GM19351 (cell line): ENCODE measurements at regions not wholly inside any gene's neighbourhood (a gene's known extent, or its start where the extent isn't known, plus 50 kb on each side); places are given as distances from the start of the nearest gene placed in this dataset.
"Not testable (repeated sequence)": the region's sequence is repeated elsewhere in the genome, so short reads cannot be mapped to it uniquely, and the experiment has no call there.

Source experiments
- ATAC-seq: cut with Tn5 transposase; IDR thresholded peaks from one replicate; pipeline ENCODE4 v1.9.1; 2021; ENCODE audit warnings: mild to moderate bottlenecking, moderate library complexity; ENCODE audit not compliant: unreplicated experiment

GRCh38 chr6:14384175-14384949, 266.8 kb downstream of the CD83 start:
- no peak for ATAC-seq

- ATAC-seq = no peak
These were observed 268.7 kb downstream of the CD83 start for GRCh38 chr6:14386263-14386662.

GRCh38 chr6:14386668-14387067, 269.1 kb downstream of the CD83 start:
- no peak for ATAC-seq

GRCh38 chr6:14388371-14388770, 270.8 kb downstream of the CD83 start:
- ATAC-seq = no peak

DNA sequence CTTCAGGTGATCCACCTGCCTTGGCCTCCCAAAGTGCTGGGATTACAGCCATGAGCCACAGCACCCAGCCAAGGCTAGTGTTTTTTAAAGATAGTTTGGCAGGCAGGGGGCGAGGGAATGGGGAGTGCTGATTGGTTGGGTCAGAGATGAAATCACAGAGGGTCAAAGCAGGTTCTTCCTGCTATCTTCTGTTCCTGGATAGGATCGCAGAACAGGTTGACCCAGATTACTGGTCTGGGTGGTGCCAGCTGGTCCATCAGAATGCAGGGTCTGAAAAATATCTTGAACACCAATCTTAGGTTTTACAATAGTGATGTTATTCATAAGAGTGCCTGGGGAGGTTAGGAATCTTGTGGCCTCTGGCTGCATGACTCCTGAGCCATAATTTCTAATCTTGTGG, 272.2 kb downstream of the CD83 start:
- ATAC-seq = not testable (repeated sequence)

- ATAC-seq = no peak
These were observed 273.2 kb downstream of the CD83 start for GRCh38 chr6:14390805-14391204.

GRCh38 chr6:14393910-14394309, 276.3 kb downstream of the CD83 start:
- ATAC-seq = no peak

- no peak for ATAC-seq
These were observed 278.8 kb downstream of the CD83 start for GRCh38 chr6:14396392-14396791.

GRCh38 chr6:14396826-14397517, 279.4 kb downstream of the CD83 start:
- peak; percentile 61 for ATAC-seq

GRCh38 chr6:14397518-14397901, 279.9 kb downstream of the CD83 start:
- no peak for ATAC-seq

DNA sequence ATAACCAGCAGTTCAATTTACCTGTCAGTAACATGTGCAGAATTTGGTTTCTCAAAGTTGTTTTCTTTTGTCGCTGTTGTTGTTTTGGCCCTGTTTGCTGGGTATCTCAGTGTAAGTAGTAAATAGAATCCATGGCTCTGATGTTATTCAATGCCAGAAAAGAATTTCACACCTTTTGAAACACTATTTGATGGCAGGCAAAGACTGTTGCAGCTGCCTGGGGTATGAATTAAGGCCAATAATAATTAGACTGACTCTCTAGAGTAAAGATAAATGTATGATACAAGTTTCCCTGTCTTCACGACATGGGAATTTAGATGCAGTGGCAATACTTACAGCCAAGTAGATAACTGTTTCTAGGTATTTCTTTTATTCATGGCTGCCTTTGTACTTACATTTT, 281.4 kb downstream of the CD83 start:
- no peak for ATAC-seq

DNA sequence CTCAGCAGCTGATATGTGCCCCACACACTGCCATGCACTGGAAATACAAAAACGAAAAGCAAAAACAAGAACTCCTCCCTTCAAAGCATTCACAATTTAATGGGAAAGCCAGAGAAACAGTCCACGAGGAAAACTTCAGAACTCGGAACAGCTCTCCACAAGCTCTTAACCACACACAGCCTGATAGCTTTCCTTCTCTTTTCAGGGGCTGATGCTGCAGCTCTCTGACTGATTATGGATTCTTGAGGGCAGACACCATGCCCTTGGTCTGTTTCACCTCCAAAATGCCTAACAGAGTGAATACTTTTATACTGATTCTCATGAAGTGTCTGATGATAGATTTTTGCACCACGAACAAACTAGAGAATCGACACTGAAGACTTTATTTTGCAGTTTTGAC, 282.1 kb downstream of the CD83 start:
- no peak for ATAC-seq

DNA sequence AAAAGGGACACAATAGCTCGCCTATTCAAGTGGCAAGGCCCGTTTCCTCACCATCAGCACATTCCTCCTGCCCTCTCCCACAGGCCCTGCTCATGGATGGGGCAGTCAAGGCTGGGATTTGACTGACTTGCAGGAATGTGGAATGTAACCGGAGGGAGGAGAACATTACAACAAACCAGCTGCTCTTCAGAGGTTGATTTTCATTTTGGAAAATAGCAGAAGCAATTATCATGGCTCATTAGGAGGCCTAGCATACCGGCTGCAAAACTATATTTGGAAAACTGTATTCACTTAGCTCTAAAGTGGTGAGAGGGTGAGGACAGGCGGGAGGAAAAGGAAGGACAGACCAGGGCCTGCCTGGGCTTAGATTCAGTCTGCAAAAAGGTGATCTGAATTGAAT, 283.7 kb downstream of the CD83 start:
- no peak for ATAC-seq

GRCh38 chr6:14406614-14407331, 289.2 kb downstream of the CD83 start:
- ATAC-seq = no peak

- ATAC-seq = no peak
These were observed 290.9 kb downstream of the CD83 start for GRCh38 chr6:14408446-14408845.

DNA sequence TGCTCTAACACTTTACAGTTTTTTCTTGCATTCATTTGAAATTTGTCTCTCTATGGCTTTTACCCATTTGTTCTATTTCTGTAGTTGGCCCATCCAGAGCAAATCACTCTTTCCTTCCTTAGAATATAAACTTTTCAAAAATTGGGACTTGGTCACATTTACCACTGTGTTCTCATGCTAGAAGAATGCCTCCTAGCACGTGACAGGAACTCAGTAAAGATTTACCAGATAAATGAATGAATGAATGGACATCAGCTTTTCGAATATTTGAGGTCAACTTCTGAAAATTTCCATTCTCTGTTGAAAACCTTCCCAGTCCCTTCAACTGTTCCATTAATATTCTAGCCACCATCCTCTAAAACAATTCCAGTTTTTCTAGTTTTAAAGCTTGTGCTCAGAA, 294.5 kb downstream of the CD83 start:
- ATAC-seq = no peak

GRCh38 chr6:14415452-14415851, 297.9 kb downstream of the CD83 start:
- no peak for ATAC-seq

DNA sequence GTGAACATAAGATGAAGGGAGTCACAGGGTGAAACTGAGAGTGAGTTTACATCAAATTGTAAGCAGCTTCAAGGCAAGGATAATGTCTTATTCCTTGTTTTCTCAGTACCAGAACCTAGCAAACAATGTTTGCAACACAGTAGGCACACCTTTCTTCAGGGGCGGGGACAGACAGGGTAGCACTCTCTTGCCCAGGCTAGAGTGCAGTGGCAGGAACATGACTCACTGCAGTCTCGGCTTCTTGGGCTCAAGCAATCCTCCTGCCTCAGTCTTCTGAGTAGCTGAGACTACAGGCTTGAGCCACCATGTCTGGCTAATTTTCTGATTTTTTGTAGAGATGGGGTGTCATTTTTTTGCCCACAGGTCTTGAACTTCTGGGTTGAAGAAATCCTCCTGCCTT, 299.8 kb downstream of the CD83 start:
- no peak for ATAC-seq

DNA sequence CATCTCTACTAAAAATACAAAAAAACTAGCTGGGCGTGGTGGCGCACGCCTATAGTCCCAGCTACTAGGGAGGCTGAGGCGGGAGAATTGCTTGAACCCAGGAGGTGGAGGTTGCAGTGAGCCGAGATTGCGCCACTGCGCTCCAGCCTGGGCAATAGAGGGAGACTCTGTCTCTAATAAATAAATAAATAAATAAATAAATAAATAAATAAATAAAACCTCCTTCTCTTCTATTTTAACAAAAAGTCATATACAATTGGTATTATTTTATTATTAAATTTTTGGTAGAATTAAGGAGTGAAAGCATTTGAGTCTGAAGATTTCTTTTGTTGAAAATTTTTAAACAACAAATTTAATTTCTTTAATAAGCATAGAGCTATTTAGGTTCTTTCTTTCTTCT, 301.7 kb downstream of the CD83 start:
- not testable (repeated sequence) for ATAC-seq

- ATAC-seq = no peak
These were observed 304.5 kb downstream of the CD83 start for GRCh38 chr6:14422061-14422460.

DNA sequence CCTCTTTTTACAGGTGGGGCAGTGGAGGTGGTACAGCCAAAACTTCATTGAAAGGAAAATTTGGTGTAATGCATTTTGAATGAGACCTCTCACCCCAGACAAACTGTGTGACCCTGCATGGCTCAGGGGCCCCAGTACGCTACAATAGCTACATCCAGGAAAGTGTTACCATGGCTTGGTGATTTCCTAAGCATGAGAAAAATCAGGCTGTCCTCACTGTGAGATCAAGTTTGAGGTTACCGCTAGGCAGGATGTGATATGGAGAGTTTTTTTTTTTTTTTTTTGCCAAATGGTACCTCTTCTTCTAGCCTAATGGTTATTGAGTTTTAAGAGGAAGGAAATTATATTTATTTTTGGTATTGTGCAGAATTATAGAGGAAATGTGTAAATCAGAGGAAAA, 305.3 kb downstream of the CD83 start:
- no peak for ATAC-seq

- no peak for ATAC-seq
These were observed 305.8 kb downstream of the CD83 start for GRCh38 chr6:14423330-14423729.
